ENCODE measurements at regions not wholly inside any gene's neighbourhood (a gene's known extent, or its start where the extent isn't known, plus 50 kb on each side); places are given as distances from the start of the nearest gene placed in this dataset.

DNA sequence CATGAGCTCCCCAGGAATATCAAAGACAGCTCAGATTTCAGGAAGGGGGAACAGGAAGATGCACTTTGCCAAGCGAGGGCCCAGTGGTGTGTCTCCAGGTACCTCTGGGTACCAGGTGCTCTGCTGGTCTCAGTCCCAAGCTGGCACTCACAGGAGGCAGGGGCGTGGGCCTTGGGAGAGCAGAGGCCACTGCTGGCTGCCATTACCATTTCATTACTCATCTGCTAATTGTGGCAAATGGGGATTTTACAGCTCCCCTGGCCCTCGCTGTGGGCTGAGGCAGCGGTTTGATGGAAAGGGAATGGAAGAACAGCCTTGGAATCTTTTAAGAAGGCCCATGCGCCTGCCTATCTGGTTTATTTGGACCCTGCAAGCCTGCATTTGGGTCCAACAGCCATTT, 192.0 kb upstream of the NAV2 start:
- no peaks in the 10 kb centered on the region for H3K9me3 ChIP-seq
- H3K4me3 ChIP-seq, result no peak overlapping the region
- no peak overlapping the region for H3K27ac ChIP-seq
- H3K4me1 ChIP-seq (replicated peaks), result no peaks in the 10 kb centered on the region
- intact Hi-C loops (cut with DNase I), result no loop called here
- no peak for DNase-seq (ENCODE audit: low spot score)
- H3K36me3 ChIP-seq, result no peaks in the 10 kb centered on the region
- 82% methylated on average over 5 of the region's 5 CpGs for WGBS
- H3K27me3 ChIP-seq (replicated peaks; ENCODE audit: insufficient read depth), result peaks cover 7% of the 10 kb centered on the region
- no peak for TF ChIP-seq POLR2A (IDR thresholded peaks at IDR 0.05)
- TF ChIP-seq, protein P1, sequence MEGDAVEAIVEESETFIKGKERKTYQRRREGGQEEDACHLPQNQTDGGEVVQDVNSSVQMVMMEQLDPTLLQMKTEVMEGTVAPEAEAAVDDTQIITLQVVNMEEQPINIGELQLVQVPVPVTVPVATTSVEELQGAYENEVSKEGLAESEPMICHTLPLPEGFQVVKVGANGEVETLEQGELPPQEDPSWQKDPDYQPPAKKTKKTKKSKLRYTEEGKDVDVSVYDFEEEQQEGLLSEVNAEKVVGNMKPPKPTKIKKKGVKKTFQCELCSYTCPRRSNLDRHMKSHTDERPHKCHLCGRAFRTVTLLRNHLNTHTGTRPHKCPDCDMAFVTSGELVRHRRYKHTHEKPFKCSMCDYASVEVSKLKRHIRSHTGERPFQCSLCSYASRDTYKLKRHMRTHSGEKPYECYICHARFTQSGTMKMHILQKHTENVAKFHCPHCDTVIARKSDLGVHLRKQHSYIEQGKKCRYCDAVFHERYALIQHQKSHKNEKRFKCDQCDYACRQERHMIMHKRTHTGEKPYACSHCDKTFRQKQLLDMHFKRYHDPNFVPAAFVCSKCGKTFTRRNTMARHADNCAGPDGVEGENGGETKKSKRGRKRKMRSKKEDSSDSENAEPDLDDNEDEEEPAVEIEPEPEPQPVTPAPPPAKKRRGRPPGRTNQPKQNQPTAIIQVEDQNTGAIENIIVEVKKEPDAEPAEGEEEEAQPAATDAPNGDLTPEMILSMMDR (IDR thresholded peaks at IDR 0.05), result no peak
- no peak for TF ChIP-seq POLR2AphosphoS5 (IDR thresholded peaks at IDR 0.05)

DNA sequence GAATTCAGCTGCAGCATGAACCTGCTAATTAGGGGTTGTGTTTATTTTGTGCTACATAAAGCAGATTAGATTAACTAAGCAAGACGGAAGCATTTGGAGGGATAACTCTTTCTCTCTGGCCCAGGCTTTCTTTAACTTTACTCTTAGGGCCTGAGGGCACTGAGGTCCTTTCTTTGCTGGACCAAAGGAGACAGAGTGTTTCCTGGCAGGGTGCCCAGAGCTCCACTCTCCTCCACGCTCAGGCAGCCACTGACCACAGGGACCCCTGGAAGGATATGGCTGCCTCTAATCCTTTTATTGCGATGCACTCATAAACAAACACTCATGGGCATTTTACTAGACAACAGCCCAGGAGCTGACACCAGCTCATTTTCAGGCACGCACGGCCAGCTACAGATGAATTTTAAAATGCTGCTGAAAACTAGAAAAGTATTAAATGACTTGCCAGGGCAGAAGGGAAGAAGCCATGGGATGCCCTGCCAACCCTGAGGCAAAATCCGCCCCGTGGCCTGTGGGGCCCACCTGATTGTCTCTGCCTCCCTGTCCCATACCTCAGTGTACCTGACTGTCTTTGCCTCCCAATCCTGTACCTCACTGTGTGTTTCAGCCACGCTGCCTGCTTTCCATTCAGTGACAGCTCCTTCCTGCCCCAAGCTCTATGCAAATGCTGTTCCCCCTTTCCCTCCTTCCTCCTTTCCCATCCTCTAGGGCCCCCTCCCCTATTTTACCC, 192.6 kb upstream of the NAV2 start:
- peaks cover 7% of the 10 kb centered on the region for H3K27me3 ChIP-seq (replicated peaks; ENCODE audit: insufficient read depth)
- TF ChIP-seq POLR2AphosphoS5 (IDR thresholded peaks at IDR 0.05), result no peak
- no peak overlapping the region for H3K27ac ChIP-seq
- DNase-seq (ENCODE audit: low spot score), result no peak
- intact Hi-C loops (cut with DNase I), result no loop called here
- H3K36me3 ChIP-seq, result no peaks in the 10 kb centered on the region
- 33% methylated on average over 8 of the region's 8 CpGs for WGBS
- no peaks in the 10 kb centered on the region for H3K4me1 ChIP-seq (replicated peaks)
- no peaks in the 10 kb centered on the region for H3K9me3 ChIP-seq
- no peak overlapping the region for H3K4me3 ChIP-seq

DNA sequence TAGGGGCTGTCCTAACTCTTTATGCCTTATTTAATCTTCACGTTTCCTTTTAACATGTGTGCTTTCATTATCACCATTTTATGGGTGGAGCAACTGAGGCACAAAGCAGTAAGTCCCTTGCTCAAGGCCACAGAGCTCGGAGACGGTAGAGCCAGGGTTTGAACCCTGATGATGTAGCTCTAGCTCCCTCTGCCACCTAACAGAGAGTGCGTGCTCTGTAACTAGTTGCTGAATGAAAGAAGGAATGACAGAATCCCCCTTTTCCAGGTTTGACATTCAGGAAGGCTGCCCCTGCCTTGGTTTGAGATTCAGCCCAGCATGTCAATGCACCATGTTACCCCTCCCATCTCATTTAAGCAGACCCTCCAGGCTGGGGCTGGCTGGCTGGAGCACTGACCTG, 193.3 kb upstream of the NAV2 start:
- Histone ChIP-seq H3K4me3 (no peak overlapping the region), H3K27me3 (replicated peaks; ENCODE audit: insufficient read depth) (peaks cover 7% of the 10 kb centered on the region), H3K4me1 (replicated peaks) (no peaks in the 10 kb centered on the region), H3K36me3 (no peaks in the 10 kb centered on the region), H3K9me3 (no peaks in the 10 kb centered on the region), H3K27ac (no peak overlapping the region)
- TF ChIP-seq POLR2AphosphoS5 (IDR thresholded peaks at IDR 0.05) (no peak), POLR2A (IDR thresholded peaks at IDR 0.05) (no peak)
- TF ChIP-seq, protein P1 (IDR thresholded peaks at IDR 0.05), result no peak
- DNase-seq (ENCODE audit: low spot score), result no peak
- intact Hi-C loops (cut with DNase I), result no loop called here
- 67% methylated on average over 4 of the region's 4 CpGs for WGBS

DNA sequence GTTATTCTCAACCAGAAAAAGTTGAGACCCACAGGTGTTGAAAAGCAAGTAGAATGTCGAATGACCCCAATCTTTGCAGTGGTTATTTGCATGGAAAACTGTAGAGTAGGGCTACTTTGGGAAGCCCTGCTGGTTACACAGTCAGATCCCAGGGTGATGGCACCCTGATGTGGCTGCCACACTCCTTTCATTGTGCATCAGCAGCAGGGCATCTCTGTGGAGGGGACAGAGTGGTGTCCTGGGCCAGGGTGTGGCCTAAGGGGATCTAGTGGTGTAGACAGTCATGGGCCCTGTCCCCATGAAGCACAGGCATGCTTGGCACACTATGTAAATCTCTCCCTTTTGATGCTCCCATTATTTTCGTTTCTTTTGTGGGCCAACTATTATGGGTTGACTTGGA, 199.4 kb upstream of the NAV2 start:
- intact Hi-C loops (cut with DNase I), result no loop called here
- DNase-seq (ENCODE audit: low spot score), result no peak
- Histone ChIP-seq H3K9me3 (no peaks in the 10 kb centered on the region), H3K27ac (no peak overlapping the region), H3K4me3 (no peak overlapping the region), H3K27me3 (replicated peaks; ENCODE audit: insufficient read depth) (peaks cover 9% of the 10 kb centered on the region), H3K36me3 (no peaks in the 10 kb centered on the region), H3K4me1 (replicated peaks) (no peaks in the 10 kb centered on the region)
- TF ChIP-seq POLR2AphosphoS5 (IDR thresholded peaks at IDR 0.05) (no peak), POLR2A (IDR thresholded peaks at IDR 0.05) (no peak)
- TF ChIP-seq, protein P1 (IDR thresholded peaks at IDR 0.05), result no peak
- WGBS, result 74% methylated on average over 2 of the region's 2 CpGs

DNA sequence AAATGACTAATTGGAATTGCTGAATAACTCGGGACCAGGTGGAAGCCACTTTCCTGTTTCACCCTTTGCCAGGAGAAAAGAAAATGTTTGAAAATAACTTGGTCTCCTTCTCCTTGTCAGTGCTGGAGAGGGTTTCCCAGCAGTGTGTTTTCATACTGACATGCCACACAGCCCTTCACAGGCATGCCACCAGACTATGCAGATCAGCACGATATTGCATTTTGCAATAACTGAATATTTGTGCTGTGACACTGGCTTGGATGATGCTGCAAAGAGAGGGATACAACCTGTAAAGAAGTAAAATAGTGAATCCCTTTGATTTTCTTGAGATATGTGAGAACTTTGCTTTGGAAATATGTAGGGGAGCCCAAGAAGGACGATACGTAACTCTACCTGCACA, 200.0 kb upstream of the NAV2 start:
- no peaks in the 10 kb centered on the region for H3K9me3 ChIP-seq
- intact Hi-C loops (cut with DNase I), result no loop called here
- H3K27me3 ChIP-seq (replicated peaks; ENCODE audit: insufficient read depth), result peaks cover 6% of the 10 kb centered on the region
- no peaks in the 10 kb centered on the region for H3K36me3 ChIP-seq
- 76% methylated on average over 4 of the region's 4 CpGs for WGBS
- TF ChIP-seq, protein P1 (IDR thresholded peaks at IDR 0.05), result no peak
- no peak for TF ChIP-seq POLR2AphosphoS5 (IDR thresholded peaks at IDR 0.05)
- TF ChIP-seq POLR2A (IDR thresholded peaks at IDR 0.05), result no peak
- no peak overlapping the region for H3K4me3 ChIP-seq
- no peak for DNase-seq (ENCODE audit: low spot score)
- H3K4me1 ChIP-seq (replicated peaks), result no peaks in the 10 kb centered on the region
- no peak overlapping the region for H3K27ac ChIP-seq

Measured in prostate gland (tissue), 2 donors.